Right kidney (tissue), 1 donor: ENCODE measurements at regions not wholly inside any gene's neighbourhood (a gene's known extent, or its start where the extent isn't known, plus 50 kb on each side); places are given as distances from the start of the nearest gene placed in this dataset.

Source experiments
- DNase-seq: peaks from one replicate; pipeline ENCODE4 v3.0.0-alpha.2; 2016

DNA sequence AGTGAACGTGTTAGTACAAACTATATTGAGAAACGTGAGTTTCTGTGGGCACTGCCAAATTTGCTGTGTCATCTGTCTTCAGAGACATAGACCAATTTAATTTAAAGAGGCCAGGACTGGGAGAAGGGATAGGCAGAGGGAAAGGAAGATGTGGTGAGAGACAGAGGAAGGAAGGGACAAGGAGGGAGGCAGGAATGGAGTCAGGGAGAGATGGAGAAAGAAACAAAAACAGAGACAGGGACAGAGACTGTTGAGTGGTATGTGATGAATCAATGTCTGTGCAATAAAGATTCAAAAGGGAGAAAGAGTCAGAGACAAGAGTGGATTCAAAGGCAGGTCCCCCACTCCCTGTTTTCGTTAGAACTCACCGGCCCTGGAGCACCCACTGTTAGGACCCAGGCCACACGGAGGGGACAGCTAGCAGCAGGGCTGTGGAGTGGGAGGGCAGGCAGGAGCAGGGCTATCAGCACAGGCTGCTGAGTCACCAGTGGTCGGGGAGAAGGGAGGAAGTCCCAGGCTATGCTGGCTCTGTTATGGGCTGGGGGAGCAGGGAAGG is 51.6 kb upstream of the CHD6 start:
- no peak for DNase-seq

DNA sequence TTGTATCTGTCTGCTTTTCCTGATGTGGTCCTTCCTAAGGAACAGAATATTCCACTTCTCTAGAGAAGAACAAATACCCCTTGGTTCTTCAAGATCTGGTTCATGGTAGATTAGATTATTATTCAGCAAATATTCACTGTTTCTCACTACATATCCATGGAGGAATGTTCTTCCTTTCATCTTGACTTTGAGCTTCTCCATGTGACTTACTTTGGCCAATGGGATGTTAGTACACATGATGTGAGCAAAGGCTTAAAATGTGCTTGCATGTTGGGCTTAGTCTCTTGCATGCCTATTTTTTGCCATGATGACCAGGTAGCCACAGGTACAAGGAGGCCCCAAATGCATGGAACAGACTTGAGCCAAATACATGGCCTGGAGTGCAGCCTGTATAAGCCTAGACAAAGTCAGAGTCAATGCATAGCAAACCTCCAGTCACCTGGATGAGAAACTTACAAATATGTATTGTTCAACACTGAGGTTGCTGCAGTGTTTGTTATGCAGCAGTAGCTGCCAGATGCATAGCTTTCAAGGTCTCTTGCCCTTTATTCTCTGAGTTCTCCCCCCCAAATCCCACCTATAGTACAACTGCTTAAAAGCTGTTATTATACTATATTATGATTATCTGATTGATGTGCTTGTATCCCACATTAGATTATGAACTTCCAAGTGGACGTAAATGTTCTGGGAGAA is 50.0 kb upstream of the CHD6 start:
- no peak for DNase-seq
